ENCODE measurements at regions not wholly inside any gene's neighbourhood (a gene's known extent, or its start where the extent isn't known, plus 50 kb on each side); places are given as distances from the start of the nearest gene placed in this dataset.
A peak's percentile ranks its signal among the peaks of the same experiment; 100 is the strongest.

DNA sequence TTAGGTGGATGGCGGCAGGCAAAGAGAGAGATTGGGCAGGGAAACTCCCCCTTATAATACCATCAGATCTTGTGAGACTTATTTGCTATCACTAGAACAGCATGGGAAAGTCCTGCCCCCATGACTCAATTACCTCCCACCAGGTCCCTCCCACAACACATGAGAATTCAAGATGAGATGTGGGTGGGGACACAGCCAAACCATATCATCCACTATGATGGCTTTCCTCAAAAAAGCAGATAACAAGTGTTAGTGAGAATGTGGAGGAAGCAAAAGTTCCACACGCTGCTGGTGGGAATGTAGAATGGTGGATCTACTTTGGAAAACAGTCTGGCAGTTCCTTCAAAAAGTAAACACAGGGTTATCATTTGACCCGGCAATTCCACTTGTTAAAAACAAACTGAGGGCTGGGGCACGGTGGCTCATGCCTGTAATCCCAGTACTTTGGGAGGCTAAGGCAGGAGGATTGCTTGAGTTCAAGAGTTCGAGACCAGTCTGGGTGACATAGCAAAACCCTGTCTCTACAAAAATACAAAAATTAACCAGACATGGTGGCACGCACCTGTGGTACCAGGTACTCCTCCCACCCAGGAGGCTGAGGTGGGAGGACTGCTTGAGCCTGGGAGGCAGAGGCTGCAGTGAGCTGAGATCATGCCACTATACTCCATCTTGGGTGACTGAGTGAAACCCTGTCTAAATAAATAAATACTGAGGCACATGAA lies 161.4 kb upstream of the EEPD1 start:
- 84% methylated on average over 6 of the region's 6 CpGs for WGBS, 2 donors
- TF ChIP-seq, protein P1, sequence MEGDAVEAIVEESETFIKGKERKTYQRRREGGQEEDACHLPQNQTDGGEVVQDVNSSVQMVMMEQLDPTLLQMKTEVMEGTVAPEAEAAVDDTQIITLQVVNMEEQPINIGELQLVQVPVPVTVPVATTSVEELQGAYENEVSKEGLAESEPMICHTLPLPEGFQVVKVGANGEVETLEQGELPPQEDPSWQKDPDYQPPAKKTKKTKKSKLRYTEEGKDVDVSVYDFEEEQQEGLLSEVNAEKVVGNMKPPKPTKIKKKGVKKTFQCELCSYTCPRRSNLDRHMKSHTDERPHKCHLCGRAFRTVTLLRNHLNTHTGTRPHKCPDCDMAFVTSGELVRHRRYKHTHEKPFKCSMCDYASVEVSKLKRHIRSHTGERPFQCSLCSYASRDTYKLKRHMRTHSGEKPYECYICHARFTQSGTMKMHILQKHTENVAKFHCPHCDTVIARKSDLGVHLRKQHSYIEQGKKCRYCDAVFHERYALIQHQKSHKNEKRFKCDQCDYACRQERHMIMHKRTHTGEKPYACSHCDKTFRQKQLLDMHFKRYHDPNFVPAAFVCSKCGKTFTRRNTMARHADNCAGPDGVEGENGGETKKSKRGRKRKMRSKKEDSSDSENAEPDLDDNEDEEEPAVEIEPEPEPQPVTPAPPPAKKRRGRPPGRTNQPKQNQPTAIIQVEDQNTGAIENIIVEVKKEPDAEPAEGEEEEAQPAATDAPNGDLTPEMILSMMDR (IDR thresholded peaks at IDR 0.05) = no peak
- H3K27me3 ChIP-seq = no peaks in the 10 kb centered on the region
- ATAC-seq = peak in 1 of 8 donors; percentile 11
- H3K9me3 ChIP-seq = no peaks in the 10 kb centered on the region
- H3K4me3 ChIP-seq = no peak overlapping the region
- intact Hi-C loops (cut with DNase I) = no loop called here
- peaks cover 0 to 15% (median 0%) of the 10 kb centered on the region in 9 donors for H3K4me1 ChIP-seq
- DNase-seq = no peak
- no peak overlapping the region for H3K27ac ChIP-seq
- no peaks in the 10 kb centered on the region for H3K36me3 ChIP-seq

DNA sequence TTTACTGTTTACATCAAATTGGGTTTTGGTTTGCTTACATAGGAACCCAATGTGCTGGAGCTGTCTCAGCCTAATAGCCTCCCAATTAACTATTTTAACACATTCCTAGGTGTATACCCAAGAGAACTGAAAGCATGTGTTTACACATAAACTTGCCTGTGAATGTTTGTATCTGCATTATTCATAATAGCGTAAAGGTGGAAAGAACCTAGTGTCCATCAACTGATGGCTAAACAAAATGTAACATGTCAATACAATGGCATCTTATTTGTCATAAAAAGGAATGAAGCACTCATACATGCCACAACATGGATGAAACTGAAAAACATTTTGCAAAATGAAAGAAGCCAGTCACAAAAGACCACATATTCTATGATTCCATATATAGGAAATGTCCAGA lies 160.6 kb upstream of the EEPD1 start:
- Histone ChIP-seq H3K27me3 (no peaks in the 10 kb centered on the region), H3K36me3 (no peaks in the 10 kb centered on the region), H3K4me3 (no peak overlapping the region), H3K4me1 (peaks cover 0 to 15% (median 0%) of the 10 kb centered on the region in 9 donors), H3K27ac (no peak overlapping the region), H3K9me3 (no peaks in the 10 kb centered on the region)
- TF ChIP-seq, protein P1 (IDR thresholded peaks at IDR 0.05) = no peak
- 95 to 97% methylated on average over 1 of the region's 1 CpG for WGBS, 2 donors
- intact Hi-C loops (cut with DNase I) = no loop called here
- ATAC-seq (no peak), DNase-seq (no peak)

DNA sequence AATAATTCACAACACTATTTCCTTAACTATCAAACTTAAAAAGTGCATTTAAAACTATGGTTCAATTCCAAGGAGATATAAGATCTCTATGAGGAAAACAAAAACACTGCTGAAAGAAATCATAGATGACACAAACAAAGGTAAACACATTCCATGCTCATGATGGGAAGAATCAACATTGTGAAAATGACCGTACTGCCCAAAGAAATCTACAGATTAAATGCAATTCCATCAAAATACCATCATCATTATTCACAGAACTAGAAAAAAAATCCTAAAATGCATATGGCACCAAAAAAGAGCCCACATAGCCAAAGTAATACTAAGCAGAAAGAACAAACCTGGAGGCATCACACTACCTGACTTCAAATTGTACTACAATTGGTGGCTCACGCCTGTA lies 159.9 kb upstream of the EEPD1 start:
- intact Hi-C loops (cut with DNase I) = no loop called here
- H3K4me1 ChIP-seq = peaks cover 0 to 15% (median 0%) of the 10 kb centered on the region in 9 donors
- WGBS, 2 donors = 96 to 98% methylated on average over 2 of the region's 2 CpGs

DNA sequence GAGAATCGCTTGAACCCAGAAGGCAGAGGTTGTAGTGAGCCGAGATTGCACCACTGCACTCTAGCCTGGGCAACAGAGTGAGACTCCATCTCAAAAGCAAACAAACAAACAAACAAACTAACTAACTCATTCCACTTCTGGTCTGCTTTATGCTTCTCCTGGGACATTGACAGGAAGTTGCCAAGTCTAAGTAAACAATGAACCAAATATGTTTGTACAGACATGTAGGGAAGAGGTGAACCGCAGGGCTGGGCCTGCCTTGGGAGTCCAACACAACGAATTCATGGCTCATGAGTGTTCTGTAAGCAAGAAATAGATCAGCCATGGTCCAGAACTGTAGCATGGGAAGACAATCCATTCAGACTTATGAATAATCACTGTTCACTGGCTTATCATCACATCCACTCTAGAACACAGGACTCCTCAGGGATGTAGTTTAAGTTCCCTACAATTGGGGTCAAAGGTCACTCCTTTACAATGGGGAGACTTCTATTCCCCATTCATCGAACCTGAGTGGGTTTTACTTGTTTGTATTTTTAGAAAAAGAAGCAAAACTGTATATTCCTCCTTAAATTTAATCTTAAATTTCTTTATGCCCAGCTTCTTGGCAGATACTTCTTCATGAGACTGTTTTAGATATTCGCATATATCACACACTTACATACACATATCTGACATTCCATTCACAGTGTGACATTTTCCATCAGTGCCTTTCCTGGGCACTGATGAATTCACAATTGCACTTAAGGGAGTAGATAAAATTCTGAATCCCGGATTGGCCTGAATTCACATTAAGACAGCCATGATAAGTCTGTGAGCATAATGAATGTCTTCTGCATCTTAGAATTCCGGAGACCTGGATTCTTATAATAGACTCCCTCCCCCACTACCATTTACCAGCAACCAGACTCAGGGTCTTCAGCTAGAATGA lies 159.1 kb upstream of the EEPD1 start:
- TF ChIP-seq, protein P1 (IDR thresholded peaks at IDR 0.05) = no peak
- intact Hi-C loops (cut with DNase I) = no loop called here
- Histone ChIP-seq H3K36me3 (no peaks in the 10 kb centered on the region), H3K9me3 (no peaks in the 10 kb centered on the region), H3K27me3 (no peaks in the 10 kb centered on the region), H3K4me1 (peaks cover 0 to 15% (median 0%) of the 10 kb centered on the region in 9 donors), H3K4me3 (no peak overlapping the region), H3K27ac (peak overlapping the region in 3 of 10 donors; percentile 0 to 19 (median 6))
- ATAC-seq = peak in 6 of 8 donors; percentile 55 to 71 (median 58)
- no peak for DNase-seq
- 67 to 71% methylated on average over 8 of the region's 8 CpGs for WGBS, 2 donors

More for the DNA sequence above, 159.9 kb upstream of the EEPD1 start:
- Histone ChIP-seq H3K27me3 (no peaks in the 10 kb centered on the region), H3K36me3 (no peaks in the 10 kb centered on the region), H3K4me3 (no peak overlapping the region), H3K27ac (no peak overlapping the region), H3K9me3 (no peaks in the 10 kb centered on the region)
- no peak for DNase-seq
- no peak for ATAC-seq
- TF ChIP-seq, protein P1 (IDR thresholded peaks at IDR 0.05) = no peak

Measured in heart right ventricle (tissue), 16 donors.